ENCODE measurements at regions not wholly inside any gene's neighbourhood (a gene's known extent, or its start where the extent isn't known, plus 50 kb on each side); places are given as distances from the start of the nearest gene placed in this dataset.
A peak's percentile ranks its signal among the peaks of the same experiment; 100 is the strongest.
"Not testable (repeated sequence)": the region's sequence is repeated elsewhere in the genome, so short reads cannot be mapped to it uniquely, and the experiment has no call there.

- H3K4me3 Mint-ChIP-seq, result no peak overlapping the region
- peaks cover 3% of the 10 kb centered on the region for H3K9me3 Mint-ChIP-seq
- no peaks in the 10 kb centered on the region for H3K4me1 Mint-ChIP-seq
- DNase-seq, result no peak
- no peaks in the 10 kb centered on the region for H3K27me3 Mint-ChIP-seq
- no peak overlapping the region for H3K27ac Mint-ChIP-seq
- H3K36me3 Mint-ChIP-seq, result no peaks in the 10 kb centered on the region
Measured at GRCh38 chr7:48992816-48993215, 68.5 kb downstream of the CDC14C start.

- H3K4me3 Mint-ChIP-seq, result no peak overlapping the region
- H3K4me1 Mint-ChIP-seq, result no peaks in the 10 kb centered on the region
- no peaks in the 10 kb centered on the region for H3K27me3 Mint-ChIP-seq
- no peaks in the 10 kb centered on the region for H3K36me3 Mint-ChIP-seq
- peak; percentile 3 for DNase-seq
- no peak overlapping the region for H3K27ac Mint-ChIP-seq
- H3K9me3 Mint-ChIP-seq, result peaks cover 8% of the 10 kb centered on the region
Measured at GRCh38 chr7:49001610-49002033, 77.3 kb downstream of the CDC14C start.

- no peaks in the 10 kb centered on the region for H3K4me1 Mint-ChIP-seq
- H3K4me3 Mint-ChIP-seq, result no peak overlapping the region
- no peaks in the 10 kb centered on the region for H3K27me3 Mint-ChIP-seq
- no peaks in the 10 kb centered on the region for H3K36me3 Mint-ChIP-seq
- H3K27ac Mint-ChIP-seq, result no peak overlapping the region
- no peak for DNase-seq
- peaks cover 11% of the 10 kb centered on the region for H3K9me3 Mint-ChIP-seq
Measured at GRCh38 chr7:49010717-49011116, 86.4 kb downstream of the CDC14C start.

GRCh38 chr7:49014870-49015269, 90.5 kb downstream of the CDC14C start:
- H3K36me3 Mint-ChIP-seq, result no peaks in the 10 kb centered on the region
- H3K27me3 Mint-ChIP-seq, result no peaks in the 10 kb centered on the region
- no peak for DNase-seq
- no peaks in the 10 kb centered on the region for H3K4me1 Mint-ChIP-seq
- H3K27ac Mint-ChIP-seq, result no peak overlapping the region
- H3K9me3 Mint-ChIP-seq, result peaks cover 16% of the 10 kb centered on the region
- no peak overlapping the region for H3K4me3 Mint-ChIP-seq

- peaks cover 7% of the 10 kb centered on the region for H3K9me3 Mint-ChIP-seq
- no peak for DNase-seq
- H3K36me3 Mint-ChIP-seq, result no peaks in the 10 kb centered on the region
- H3K27ac Mint-ChIP-seq, result no peak overlapping the region
- H3K4me3 Mint-ChIP-seq, result no peak overlapping the region
- no peaks in the 10 kb centered on the region for H3K27me3 Mint-ChIP-seq
- H3K4me1 Mint-ChIP-seq, result no peaks in the 10 kb centered on the region
Measured at GRCh38 chr7:49020145-49020544, 95.8 kb downstream of the CDC14C start.

GRCh38 chr7:49022448-49022847, 98.1 kb downstream of the CDC14C start:
- DNase-seq, result no peak
- H3K27ac Mint-ChIP-seq, result no peak overlapping the region
- H3K4me1 Mint-ChIP-seq, result no peaks in the 10 kb centered on the region
- H3K27me3 Mint-ChIP-seq, result no peaks in the 10 kb centered on the region
- H3K4me3 Mint-ChIP-seq, result no peak overlapping the region
- H3K36me3 Mint-ChIP-seq, result no peaks in the 10 kb centered on the region
- H3K9me3 Mint-ChIP-seq, result no peaks in the 10 kb centered on the region

GRCh38 chr7:49023345-49024328, 99.3 kb downstream of the CDC14C start:
- Mint-ChIP-seq H3K36me3 (no peaks in the 10 kb centered on the region), H3K4me1 (no peaks in the 10 kb centered on the region), H3K27ac (no peak overlapping the region), H3K9me3 (no peaks in the 10 kb centered on the region), H3K27me3 (no peaks in the 10 kb centered on the region), H3K4me3 (no peak overlapping the region)
- no peak for DNase-seq

GRCh38 chr7:49030221-49030620, 105.9 kb downstream of the CDC14C start:
- Mint-ChIP-seq H3K4me3 (no peak overlapping the region), H3K9me3 (peaks cover 4% of the 10 kb centered on the region), H3K4me1 (no peaks in the 10 kb centered on the region), H3K36me3 (no peaks in the 10 kb centered on the region), H3K27ac (no peak overlapping the region), H3K27me3 (no peaks in the 10 kb centered on the region)
- no peak for DNase-seq

- H3K4me1 Mint-ChIP-seq, H3K36me3 Mint-ChIP-seq, H3K9me3 Mint-ChIP-seq, DNase-seq, H3K27me3 Mint-ChIP-seq, H3K4me3 Mint-ChIP-seq, H3K27ac Mint-ChIP-seq: not testable (repeated sequence)
Measured at GRCh38 chr7:49033140-49033539, 108.8 kb downstream of the CDC14C start.

- Mint-ChIP-seq H3K4me1 (no peaks in the 10 kb centered on the region), H3K27ac (no peak overlapping the region), H3K9me3 (no peaks in the 10 kb centered on the region), H3K36me3 (no peaks in the 10 kb centered on the region), H3K4me3 (no peak overlapping the region), H3K27me3 (no peaks in the 10 kb centered on the region)
- DNase-seq, result no peak
Measured at GRCh38 chr7:49037346-49038210, 113.2 kb downstream of the CDC14C start.

GRCh38 chr7:49038821-49039358, 114.5 kb downstream of the CDC14C start:
- Mint-ChIP-seq H3K36me3 (no peaks in the 10 kb centered on the region), H3K27ac (no peak overlapping the region), H3K4me3 (no peak overlapping the region), H3K4me1 (no peaks in the 10 kb centered on the region), H3K27me3 (no peaks in the 10 kb centered on the region), H3K9me3 (no peaks in the 10 kb centered on the region)
- DNase-seq, result no peak

GRCh38 chr7:49060743-49061142, 136.4 kb downstream of the CDC14C start:
- Mint-ChIP-seq H3K27ac (no peak overlapping the region), H3K9me3 (peaks cover 16% of the 10 kb centered on the region), H3K36me3 (no peaks in the 10 kb centered on the region), H3K27me3 (no peaks in the 10 kb centered on the region), H3K4me3 (no peak overlapping the region), H3K4me1 (no peaks in the 10 kb centered on the region)
- DNase-seq, result no peak

GRCh38 chr7:49074538-49074937, 150.2 kb downstream of the CDC14C start:
- no peaks in the 10 kb centered on the region for H3K36me3 Mint-ChIP-seq
- no peaks in the 10 kb centered on the region for H3K27me3 Mint-ChIP-seq
- no peaks in the 10 kb centered on the region for H3K4me1 Mint-ChIP-seq
- H3K4me3 Mint-ChIP-seq, result no peak overlapping the region
- peaks cover 2% of the 10 kb centered on the region for H3K9me3 Mint-ChIP-seq
- no peak overlapping the region for H3K27ac Mint-ChIP-seq
- DNase-seq, result no peak

- Mint-ChIP-seq H3K4me3 (no peak overlapping the region), H3K27me3 (no peaks in the 10 kb centered on the region), H3K4me1 (no peaks in the 10 kb centered on the region), H3K27ac (no peak overlapping the region), H3K36me3 (no peaks in the 10 kb centered on the region), H3K9me3 (peaks cover 2% of the 10 kb centered on the region)
- DNase-seq, result no peak
Measured at GRCh38 chr7:49080896-49081475, 156.6 kb downstream of the CDC14C start.

GRCh38 chr7:49088017-49088416, 163.7 kb downstream of the CDC14C start:
- no peak overlapping the region for H3K4me3 Mint-ChIP-seq
- no peaks in the 10 kb centered on the region for H3K9me3 Mint-ChIP-seq
- no peak for DNase-seq
- no peaks in the 10 kb centered on the region for H3K36me3 Mint-ChIP-seq
- H3K27me3 Mint-ChIP-seq, result no peaks in the 10 kb centered on the region
- H3K27ac Mint-ChIP-seq, result no peak overlapping the region
- no peaks in the 10 kb centered on the region for H3K4me1 Mint-ChIP-seq

All from activated naive CD8-positive, alpha-beta T cell treated with anti-CD3 and anti-CD28 coated beads for 36 hours (primary cell).